H1 (cell line): ENCODE measurements at regions not wholly inside any gene's neighbourhood (a gene's known extent, or its start where the extent isn't known, plus 50 kb on each side); places are given as distances from the start of the nearest gene placed in this dataset.

Experiments used
- CTCF ChIA-PET: fragments of 300-600 bp; sonication (Branson Sonifier 250); formaldehyde crosslinking; loops from one replicate; lab custom pipeline; 2021; ENCODE audit not compliant: partially characterized antibody; lab: Charles Lee
- POLR2A ChIA-PET: fragments of 300-600 bp; sonication (Branson Sonifier 250); formaldehyde crosslinking; loops from one replicate; lab custom pipeline; 2021; ENCODE audit warnings: inconsistent platforms; ENCODE audit not compliant: partially characterized antibody; lab: Charles Lee
- DNase-seq, 2 experiments: peaks; one replicate each; pipeline versions ENCODE4 v3.0.0 to v3.0.0-alpha.2; 2010 to 2022; ENCODE audit warnings: low spot score in 2 of 2, low read depth in 1 of 2, mixed read lengths in 1 of 2
- FAIRE-seq: peaks from 2 replicates; lab custom pipeline; 2011; peaks lifted over from hg19 to GRCh38; lab: Jason Lieb, UNC
- H2AFZ ChIP-seq: 2 replicates; pipeline ENCODE4 v1.8.1; 2012; ENCODE audit warnings: low read length, inconsistent platforms
- H2AK5ac ChIP-seq: 2 replicates; pipeline ENCODE4 v1.6.1; 2013; ENCODE audit warnings: low read depth, low read length
- H2BK120ac ChIP-seq: replicated peaks from 2 replicates; pipeline ENCODE3; 2013; ENCODE audit warnings: low read depth, low read length, inconsistent platforms
- H2BK12ac ChIP-seq: 2 replicates; pipeline ENCODE4 v1.6.1; 2013; ENCODE audit warnings: low read depth, low read length
- H2BK15ac ChIP-seq: 2 replicates; pipeline ENCODE4 v1.6.1; 2013; ENCODE audit warnings: low read length
- H2BK20ac ChIP-seq: 2 replicates; pipeline ENCODE4 v1.6.1; 2013; ENCODE audit warnings: low read length
- H2BK5ac ChIP-seq: 2 replicates; pipeline ENCODE4 v1.6.1; 2013; ENCODE audit warnings: low read depth, low read length
- H3K14ac ChIP-seq: 2 replicates; pipeline ENCODE4 v1.6.1; 2013; ENCODE audit warnings: inconsistent platforms; ENCODE audit not compliant: insufficient read length
- H3K18ac ChIP-seq: 2 replicates; pipeline ENCODE4 v1.6.1; 2013; ENCODE audit warnings: low read length; ENCODE audit errors: extremely low read depth
- H3K23ac ChIP-seq: 2 replicates; pipeline ENCODE4 v1.6.1; 2013; ENCODE audit warnings: inconsistent platforms; ENCODE audit not compliant: insufficient read length
- H3K23me2 ChIP-seq: 2 replicates; pipeline ENCODE4 v1.6.1; 2013; ENCODE audit warnings: low read depth, low read length
- H3K27ac ChIP-seq: 2 replicates; pipeline ENCODE4 v1.6.1; 2011; ENCODE audit warnings: low read depth, low read length, inconsistent platforms
- H3K27me3 ChIP-seq, 4 experiments: replicated peaks in 1 of 4; 1 replicate in 1 of 4; 2 replicates in 3 of 4; pipeline versions ENCODE4 v1.6.1 to v1.8.1; 2011 to 2013; ENCODE audit warnings: low read length in 3 of 4, mild to moderate bottlenecking in 3 of 4, inconsistent platforms in 2 of 4, mixed read lengths in 2 of 4, moderate library complexity in 1 of 4; ENCODE audit not compliant: control insufficient read depth in 3 of 4, insufficient read depth in 3 of 4; ENCODE audit errors: extremely low read depth in 1 of 4
- H3K36me3 ChIP-seq, 4 experiments: 2 replicates each; pipeline versions ENCODE4 v1.6.1 to v1.8.1; 2011 to 2013; ENCODE audit warnings: mild to moderate bottlenecking in 4 of 4, low read length in 3 of 4, moderate library complexity in 2 of 4, control low read depth in 1 of 4, inconsistent platforms in 1 of 4; ENCODE audit not compliant: insufficient read depth in 4 of 4, control insufficient read depth in 2 of 4
- H3K4ac ChIP-seq: replicated peaks from 2 replicates; pipeline ENCODE3; 2013; ENCODE audit warnings: low read length, low read depth, mixed read lengths, inconsistent platforms; ENCODE audit not compliant: insufficient read length
- H3K4me1 ChIP-seq, 4 experiments: replicated peaks in 1 of 4; 1 replicate in 1 of 4; 2 replicates in 3 of 4; pipeline versions ENCODE4 v1.6.1 to v1.8.1; 2011 to 2013; ENCODE audit warnings: low read length in 3 of 4, inconsistent platforms in 2 of 4, mixed read lengths in 1 of 4; ENCODE audit not compliant: insufficient read depth in 4 of 4, control insufficient read depth in 3 of 4
- H3K4me2 ChIP-seq, 2 experiments: 2 replicates each; pipeline versions ENCODE4 v1.6.1 to v1.8.1; 2011 to 2013; ENCODE audit warnings: low read depth in 2 of 2, low read length in 2 of 2, control low read depth in 1 of 2, inconsistent platforms in 1 of 2, mild to moderate bottlenecking in 1 of 2; ENCODE audit not compliant: insufficient read depth in 1 of 2
- H3K4me3 ChIP-seq, 4 experiments: fragments of 200-600, 300-600 bp in 1 of 4; sonication (generic), shearing (Covaris generic), sonication (Bioruptor Twin) in 1 of 4; 2 replicates each; pipeline versions ENCODE4 v1.5.1 to v1.8.1; 2011 to 2016; ENCODE audit warnings: low read length in 4 of 4, low read depth in 3 of 4, control low read depth in 2 of 4, inconsistent platforms in 2 of 4, mild to moderate bottlenecking in 2 of 4, mixed read lengths in 1 of 4, moderate library complexity in 1 of 4; ENCODE audit not compliant: insufficient read depth in 2 of 4; ENCODE audit errors: extremely low read depth in 1 of 4
- H3K56ac ChIP-seq: replicated peaks from 2 replicates; pipeline ENCODE3; 2013; ENCODE audit warnings: low read depth, mild to moderate bottlenecking, mixed read lengths, low read length, inconsistent platforms; ENCODE audit not compliant: insufficient read length
- H3K79me1 ChIP-seq: 2 replicates; pipeline ENCODE4 v1.6.1; 2013; ENCODE audit warnings: low read depth, low read length, control low read depth
- H3K79me2 ChIP-seq, 2 experiments: 2 replicates each; pipeline versions ENCODE4 v1.6.1 to v1.8.1; 2012 to 2013; ENCODE audit warnings: low read length in 2 of 2, mild to moderate bottlenecking in 2 of 2, inconsistent platforms in 1 of 2; ENCODE audit not compliant: insufficient read depth in 2 of 2, control insufficient read depth in 1 of 2
- H3K9ac ChIP-seq, 4 experiments: replicated peaks in 1 of 4; 1 replicate in 1 of 4; 2 replicates in 3 of 4; pipeline versions ENCODE4 v1.6.1 to v1.8.1; 2011 to 2013; ENCODE audit warnings: low read depth in 3 of 4, low read length in 3 of 4, control low read depth in 2 of 4, mild to moderate bottlenecking in 2 of 4, moderate library complexity in 2 of 4, inconsistent platforms in 1 of 4; ENCODE audit errors: extremely low read depth in 1 of 4
- H3K9me3 ChIP-seq, 2 experiments: 2 replicates each; pipeline versions ENCODE4 v1.6.1 to v1.8.1; 2012 to 2013; ENCODE audit warnings: mild to moderate bottlenecking in 2 of 2, moderate library complexity in 2 of 2, control low read depth in 1 of 2, inconsistent platforms in 1 of 2, low read depth in 1 of 2, low read length in 1 of 2, mixed read lengths in 1 of 2; ENCODE audit not compliant: insufficient read depth in 2 of 2
- H4K20me1 ChIP-seq, 2 experiments: replicated peaks in 1 of 2; 2 replicates each; pipeline versions ENCODE3 to v1.8.1; 2011 to 2013; ENCODE audit warnings: inconsistent platforms in 2 of 2, low read length in 2 of 2, mild to moderate bottlenecking in 1 of 2; ENCODE audit not compliant: insufficient read depth in 2 of 2, control insufficient read depth in 1 of 2
- H4K5ac ChIP-seq: 2 replicates; pipeline ENCODE4 v1.6.1; 2013; ENCODE audit warnings: low read length, low read depth, mixed read lengths, inconsistent platforms; ENCODE audit not compliant: insufficient read length
- H4K8ac ChIP-seq: 2 replicates; pipeline ENCODE4 v1.8.0; 2013; ENCODE audit warnings: mild to moderate bottlenecking, moderate library complexity, low read length, inconsistent platforms; ENCODE audit not compliant: insufficient read depth; ENCODE audit errors: extremely low read depth
- H4K91ac ChIP-seq: replicated peaks from 2 replicates; pipeline ENCODE3; 2013; ENCODE audit warnings: low read length, mixed read lengths, inconsistent platforms; ENCODE audit not compliant: insufficient read length
- ATF2 ChIP-seq: IDR thresholded peaks from 2 replicates; pipeline ENCODE4 v1.6.1; 2012; ENCODE audit warnings: low read length, inconsistent platforms
- ATF3 ChIP-seq: IDR thresholded peaks from 2 replicates; pipeline ENCODE4 v1.6.1; 2011; ENCODE audit warnings: low read depth, mild to moderate bottlenecking, low read length; ENCODE audit not compliant: insufficient read depth
- JUND ChIP-seq: IDR thresholded peaks from 2 replicates; pipeline ENCODE4 v1.6.1; 2011; ENCODE audit warnings: mild to moderate bottlenecking, improper control_type of control experiment, low read length
- KDM5A ChIP-seq: fragments of 200-600 bp; IDR thresholded peaks from 2 replicates; pipeline ENCODE4 v1.7.1; 2012; ENCODE audit warnings: mild to moderate bottlenecking, low read length, inconsistent platforms, mixed read lengths
- RAD21 ChIP-seq, 2 experiments: IDR thresholded peaks in 1 of 2; conservative IDR thresholded peaks in 1 of 2; 2 replicates each; pipeline ENCODE4 v1.6.1; 2011; ENCODE audit warnings: low read depth in 2 of 2, low read length in 2 of 2, improper control_type of control experiment in 1 of 2, inconsistent platforms in 1 of 2, mild to moderate bottlenecking in 1 of 2, moderate library complexity in 1 of 2
- RBBP5 ChIP-seq: IDR thresholded peaks from 2 replicates; pipeline ENCODE4 v1.7.1; 2012; ENCODE audit warnings: low read depth, mild to moderate bottlenecking, inconsistent platforms, low read length, moderate library complexity, borderline replicate concordance
- RFX5 ChIP-seq: IDR thresholded peaks from 2 replicates; pipeline ENCODE4 v1.6.1; 2011; ENCODE audit warnings: low read depth, low read length, improper control_type of control experiment, borderline replicate concordance
- SAP30 ChIP-seq: fragments of 300-600 bp; sonication (generic); IDR thresholded peaks from 2 replicates; pipeline ENCODE4 v1.7.1; 2012; ENCODE audit warnings: low read length, moderate library complexity, mild to moderate bottlenecking, inconsistent platforms; ENCODE audit not compliant: insufficient read depth, insufficient replicate concordance
- TCF12 ChIP-seq: IDR thresholded peaks from 2 replicates; pipeline ENCODE4 v1.6.1; 2011; ENCODE audit warnings: low read depth, mild to moderate bottlenecking, low read length
- WGBS, 2 experiments: shearing (Covaris generic) in 1 of 2; methylation state at CpG; one replicate each; pipeline versions ENCODE4 v1.1.6 to v1.1.7; 2013 to 2015; ENCODE audit warnings: low lambda C conversion rate in 2 of 2, mixed read lengths in 2 of 2, inconsistent platforms in 1 of 2, low coverage in 1 of 2, missing lambda C conversion rate in 1 of 2; ENCODE audit not compliant: insufficient replicate concordance in 2 of 2, insufficient coverage in 1 of 2, insufficient read length in 1 of 2; ENCODE audit errors: extremely low coverage in 1 of 2, missing lambda C conversion rate in 1 of 2; 5-methylcytosine and 5-hydroxymethylcytosine counted together

GRCh38 chr12:124648710-124649384 is 81.4 kb upstream of the NCOR2 start:
- H3K4me3 ChIP-seq = no peak overlapping the region
- H2AK5ac ChIP-seq = 0 out of 2 replicates have a peak overlapping the region, but pooled peaks have one; percentile 13
- H3K4me2 ChIP-seq = no peak overlapping the region
- H4K20me1 ChIP-seq = no peaks in the 10 kb centered on the region
- H3K36me3 ChIP-seq = no peaks in the 10 kb centered on the region
- H3K56ac ChIP-seq = no peak overlapping the region
- no peak for FAIRE-seq
- H3K27me3 ChIP-seq = no peaks in the 10 kb centered on the region; a peak in 1 of 7 replicates
- no peak overlapping the region for H3K18ac ChIP-seq
- H2BK120ac ChIP-seq = no peak overlapping the region
- TF ChIP-seq KDM5A (no peak), SAP30 (no peak), ATF2 (no peak), RBBP5 (no peak), RAD21 (IDR thresholded peaks at IDR 0.05 in 1 of 2, conservative IDR thresholded peaks at IDR 0.05 in 1 of 2; ENCODE audit: low read depth in 2 of 2, low read length in 2 of 2) (no peak), TCF12 (no peak), JUND (no peak), ATF3 (no peak), RFX5 (no peak)
- H3K14ac ChIP-seq = no peak overlapping the region
- no peak for DNase-seq
- ChIA-PET POLR2A (interaction anchor here (0.9 kb wide), 1 partner anchor 20 kb away, joined by 3 read pairs; no protein-coding TSS in a partner anchor), CTCF (interaction anchor here (0.6 to 1.4 kb wide), 5 partner anchors 14 to 116 kb away, joined by 3 read pairs; no protein-coding TSS in a partner anchor)
- peaks cover 16 to 18% of the 10 kb centered on the region in 2 experiments for H3K9me3 ChIP-seq
- H4K5ac ChIP-seq = no peak overlapping the region
- H3K23me2 ChIP-seq = no peaks in the 10 kb centered on the region
- H2AFZ ChIP-seq = no peak overlapping the region
- peaks cover 0 to 12% (median 5%) of the 10 kb centered on the region in 4 experiments; a peak in 6 of 7 replicates for H3K4me1 ChIP-seq
- no peak overlapping the region for H2BK15ac ChIP-seq
- no peak overlapping the region for H3K9ac ChIP-seq
- H4K91ac ChIP-seq = no peak overlapping the region
- H3K27ac ChIP-seq = no peak overlapping the region
- H3K4ac ChIP-seq = no peak overlapping the region
- H4K8ac ChIP-seq = no peak overlapping the region
- no peaks in the 10 kb centered on the region for H3K79me1 ChIP-seq
- H2BK20ac ChIP-seq = no peak overlapping the region
- WGBS, 2 experiments = 72% methylated on average over 6 of the region's 6 CpGs; no CpG with 5 or more reads in 1 of the 2 experiments
- no peak overlapping the region for H2BK12ac ChIP-seq
- H2BK5ac ChIP-seq = no peak overlapping the region
- H3K23ac ChIP-seq = no peak overlapping the region
- H3K79me2 ChIP-seq = no peaks in the 10 kb centered on the region
